ENCODE measurements at regions not wholly inside any gene's neighbourhood (a gene's known extent, or its start where the extent isn't known, plus 50 kb on each side); places are given as distances from the start of the nearest gene placed in this dataset.

DNA sequence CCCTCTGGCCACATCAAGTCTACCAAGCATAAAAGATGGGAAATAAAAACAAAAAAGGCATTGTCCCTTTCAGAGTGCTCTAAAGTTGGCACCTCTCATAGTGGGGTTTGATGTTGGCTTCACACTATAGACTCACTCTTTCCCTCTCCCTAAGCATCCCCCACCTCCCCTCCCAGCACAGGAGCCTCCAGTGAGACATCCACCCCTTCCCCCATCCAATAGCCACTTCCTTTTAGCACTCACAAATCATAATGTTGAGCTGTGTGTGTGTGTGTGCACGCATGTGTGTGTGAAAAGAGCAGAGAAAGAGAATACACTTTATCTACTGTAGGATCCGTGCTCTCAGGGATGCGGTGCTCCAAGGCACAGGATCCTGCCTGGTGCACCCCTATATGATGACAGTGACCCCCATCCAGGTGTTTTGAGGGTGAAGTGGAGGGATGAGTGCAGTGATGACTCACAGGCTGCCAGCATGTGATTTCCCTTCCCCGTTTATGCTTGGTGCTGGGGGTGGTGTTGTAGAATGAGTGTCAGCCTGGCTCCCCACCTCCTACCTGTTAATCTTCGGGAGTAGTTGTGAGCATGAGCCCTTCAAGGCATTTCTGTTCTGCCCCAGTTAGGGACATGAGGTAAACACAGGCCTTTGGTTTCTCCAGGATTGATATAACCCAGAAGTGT, 235.2 kb upstream of the B3GAT1 start:
- TF ChIP-seq CTCF (IDR thresholded peaks at IDR 0.05) (no peak), POLR2A (IDR thresholded peaks at IDR 0.05) (no peak)

Measured in adrenal gland (tissue), 5 donors.